OCI-LY1 (cell line): ENCODE measurements at regions not wholly inside any gene's neighbourhood (a gene's known extent, or its start where the extent isn't known, plus 50 kb on each side); places are given as distances from the start of the nearest gene placed in this dataset.

Experiments
- CTCF ChIP-seq: fragments of 200-600 bp; sonication (generic), shearing (Covaris generic); IDR thresholded peaks from 2 replicates; pipeline ENCODE4 v1.5.1; 2017; ENCODE audit warnings: mild to moderate bottlenecking, antibody characterized with exemption, low read length, moderate library complexity, mixed read lengths
- EZH2 ChIP-seq: fragments of 200-600 bp; sonication (generic), shearing (Covaris generic); IDR thresholded peaks from 2 replicates; pipeline ENCODE4 v1.8.0; 2017; ENCODE audit warnings: borderline replicate concordance, mixed run types, mild to moderate bottlenecking, antibody characterized with exemption, low read length, moderate library complexity, mixed read lengths

- TF ChIP-seq EZH2 (no peak), CTCF (no peak)
Measured at GRCh38 chr11:44474702-44475101, 90.8 kb upstream of the CD82 start.
